ENCODE measurements at regions not wholly inside any gene's neighbourhood (a gene's known extent, or its start where the extent isn't known, plus 50 kb on each side); places are given as distances from the start of the nearest gene placed in this dataset.

GRCh38 chr2:180705551-180705950, 274.9 kb upstream of the UBE2E3 start:
- Histone ChIP-seq H3K9me3 (ENCODE audit: control insufficient read depth, insufficient read depth, low read length) (no peaks in the 10 kb centered on the region), H4K91ac (ENCODE audit: insufficient read depth, low read depth, low read length) (no peak overlapping the region), H4K20me1 (ENCODE audit: insufficient read depth, low read length) (no peaks in the 10 kb centered on the region), H3K9ac (ENCODE audit: low read depth, low read length) (no peak overlapping the region; the same call in 1 of the 2 replicates), H3K4me3 (ENCODE audit: insufficient read depth, low read depth, low read length) (no peak overlapping the region), H3K56ac (ENCODE audit: extremely low read depth, insufficient read depth, low read length) (no peak overlapping the region), H3K4me1 (ENCODE audit: control insufficient read depth, insufficient read depth, low read length) (peaks cover 8% of the 10 kb centered on the region), H3K9me1 (ENCODE audit: insufficient read depth, low read length) (no peaks in the 10 kb centered on the region), H3K23ac (ENCODE audit: low read depth, low read length) (no peak overlapping the region), H2BK15ac (ENCODE audit: low read depth, low read length) (no peak overlapping the region), H2BK120ac (ENCODE audit: low read depth, low read length) (no peak overlapping the region), H3K4ac (ENCODE audit: low read depth, low read length) (no peak overlapping the region), H3K18ac (ENCODE audit: low read depth, low read length) (peak overlapping the region; percentile 79; the same call in 1 of the 2 replicates), H3K27me3 (ENCODE audit: control insufficient read depth, insufficient read depth, low read length) (no peaks in the 10 kb centered on the region), H4K5ac (ENCODE audit: low read depth, low read length) (0 out of 2 replicates have a peak overlapping the region, but pooled peaks have one; percentile 18), H3K36me3 (ENCODE audit: control insufficient read depth, insufficient read depth, low read length) (no peaks in the 10 kb centered on the region), H2AK9ac (replicated peaks; ENCODE audit: low read depth, low read length, poor library complexity) (no peak overlapping the region), H3K4me2 (ENCODE audit: low read depth, low read length) (peak overlapping the region; percentile 30; the same call in 1 of the 2 replicates), H3K14ac (replicated peaks; ENCODE audit: low read depth, low read length) (no peak overlapping the region), H2AFZ (replicated peaks; ENCODE audit: low read length, poor library complexity) (no peak overlapping the region), H4K8ac (ENCODE audit: low read depth in 2 of 2, low read length in 2 of 2) (no peak overlapping the region), H2BK20ac (ENCODE audit: low read depth, low read length) (no peak overlapping the region), H2BK5ac (ENCODE audit: low read depth, low read length, poor library complexity, severe bottlenecking) (no peak overlapping the region), H3K27ac (ENCODE audit: insufficient read depth, low read length) (no peak overlapping the region), H2AK5ac (ENCODE audit: low read depth, low read length) (peak overlapping the region; percentile 25; the same call in 1 of the 2 replicates), H3K79me1 (ENCODE audit: low read depth in 1 of 2, low read length in 2 of 2) (no peaks in the 10 kb centered on the region)
- TF ChIP-seq MXI1 (IDR thresholded peaks at IDR 0.05; ENCODE audit: borderline replicate concordance, low read depth, low read length) (no peak), POLR2A (IDR thresholded peaks at IDR 0.05; ENCODE audit: low read depth, low read length) (no peak), RCOR1 (IDR thresholded peaks at IDR 0.05; ENCODE audit: insufficient replicate concordance, low read length) (no peak), CEBPB (IDR thresholded peaks at IDR 0.05; ENCODE audit: low read depth, low read length) (no peak), NFE2L2 (IDR thresholded peaks at IDR 0.05; ENCODE audit: low read depth, low read length) (no peak), FOS (IDR thresholded peaks at IDR 0.05; ENCODE audit: low read depth, low read length) (no peak), RFX5 (IDR thresholded peaks at IDR 0.05; ENCODE audit: low read depth, low read length) (no peak), BHLHE40 (IDR thresholded peaks at IDR 0.05; ENCODE audit: low read depth, low read length) (no peak), MAFK (IDR thresholded peaks at IDR 0.05; ENCODE audit: low read depth, low read length) (no peak), CHD1 (IDR thresholded peaks at IDR 0.05; ENCODE audit: low read depth, low read length) (no peak), MAZ (IDR thresholded peaks at IDR 0.05; ENCODE audit: borderline replicate concordance, low read depth, low read length) (no peak), SMC3 (IDR thresholded peaks at IDR 0.05; ENCODE audit: low read depth, low read length) (no peak), RAD21 (IDR thresholded peaks at IDR 0.05; ENCODE audit: low read length) (no peak)
- TF ChIP-seq, protein P1, sequence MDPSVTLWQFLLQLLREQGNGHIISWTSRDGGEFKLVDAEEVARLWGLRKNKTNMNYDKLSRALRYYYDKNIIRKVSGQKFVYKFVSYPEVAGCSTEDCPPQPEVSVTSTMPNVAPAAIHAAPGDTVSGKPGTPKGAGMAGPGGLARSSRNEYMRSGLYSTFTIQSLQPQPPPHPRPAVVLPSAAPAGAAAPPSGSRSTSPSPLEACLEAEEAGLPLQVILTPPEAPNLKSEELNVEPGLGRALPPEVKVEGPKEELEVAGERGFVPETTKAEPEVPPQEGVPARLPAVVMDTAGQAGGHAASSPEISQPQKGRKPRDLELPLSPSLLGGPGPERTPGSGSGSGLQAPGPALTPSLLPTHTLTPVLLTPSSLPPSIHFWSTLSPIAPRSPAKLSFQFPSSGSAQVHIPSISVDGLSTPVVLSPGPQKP (IDR thresholded peaks at IDR 0.05; ENCODE audit: borderline replicate concordance, low read depth, low read length): no peak
- TF ChIP-seq, protein P2, sequence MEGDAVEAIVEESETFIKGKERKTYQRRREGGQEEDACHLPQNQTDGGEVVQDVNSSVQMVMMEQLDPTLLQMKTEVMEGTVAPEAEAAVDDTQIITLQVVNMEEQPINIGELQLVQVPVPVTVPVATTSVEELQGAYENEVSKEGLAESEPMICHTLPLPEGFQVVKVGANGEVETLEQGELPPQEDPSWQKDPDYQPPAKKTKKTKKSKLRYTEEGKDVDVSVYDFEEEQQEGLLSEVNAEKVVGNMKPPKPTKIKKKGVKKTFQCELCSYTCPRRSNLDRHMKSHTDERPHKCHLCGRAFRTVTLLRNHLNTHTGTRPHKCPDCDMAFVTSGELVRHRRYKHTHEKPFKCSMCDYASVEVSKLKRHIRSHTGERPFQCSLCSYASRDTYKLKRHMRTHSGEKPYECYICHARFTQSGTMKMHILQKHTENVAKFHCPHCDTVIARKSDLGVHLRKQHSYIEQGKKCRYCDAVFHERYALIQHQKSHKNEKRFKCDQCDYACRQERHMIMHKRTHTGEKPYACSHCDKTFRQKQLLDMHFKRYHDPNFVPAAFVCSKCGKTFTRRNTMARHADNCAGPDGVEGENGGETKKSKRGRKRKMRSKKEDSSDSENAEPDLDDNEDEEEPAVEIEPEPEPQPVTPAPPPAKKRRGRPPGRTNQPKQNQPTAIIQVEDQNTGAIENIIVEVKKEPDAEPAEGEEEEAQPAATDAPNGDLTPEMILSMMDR (conservative IDR thresholded peaks at IDR 0.05; ENCODE audit: low read depth, low read length): no peak
- TF ChIP-seq, protein P3, sequence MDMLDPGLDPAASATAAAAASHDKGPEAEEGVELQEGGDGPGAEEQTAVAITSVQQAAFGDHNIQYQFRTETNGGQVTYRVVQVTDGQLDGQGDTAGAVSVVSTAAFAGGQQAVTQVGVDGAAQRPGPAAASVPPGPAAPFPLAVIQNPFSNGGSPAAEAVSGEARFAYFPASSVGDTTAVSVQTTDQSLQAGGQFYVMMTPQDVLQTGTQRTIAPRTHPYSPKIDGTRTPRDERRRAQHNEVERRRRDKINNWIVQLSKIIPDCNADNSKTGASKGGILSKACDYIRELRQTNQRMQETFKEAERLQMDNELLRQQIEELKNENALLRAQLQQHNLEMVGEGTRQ (IDR thresholded peaks at IDR 0.05; ENCODE audit: low read depth, low read length): no peak
- dilution Hi-C loops (cut with HindIII; ENCODE audit: low sequenced_read_pairs, unreplicated experiment): no loop called here
- ATAC-seq (ENCODE audit: low read depth) (peak; percentile 21), DNase-seq (peak; percentile 25)
- WGBS, 2 experiments (ENCODE audit: extremely low coverage in 2 of 2, insufficient read length in 1 of 2): no CpG with 5 or more reads among the region's 1 CpG
- in situ Hi-C loops (cut with MboI; ENCODE audit: low sequenced_read_pairs): no loop called here
- no TSS peak for BruUV-seq (replicated peaks)
- CTCF ChIA-PET: interaction anchor here (1.7 kb wide), 1 partner anchor 9 kb away, joined by 5 read pairs; no protein-coding TSS in a partner anchor
- intact Hi-C loops (cut with micrococcal nuclease): loop anchor here (2.0 kb wide), 1 partner anchor 23 kb away; no protein-coding TSS in a partner anchor
- POLR2A ChIA-PET (ENCODE audit: unreplicated experiment): no interaction called here
